ENCODE measurements at regions not wholly inside any gene's neighbourhood (a gene's known extent, or its start where the extent isn't known, plus 50 kb on each side); places are given as distances from the start of the nearest gene placed in this dataset.

GRCh38 chr3:83514130-83514914 lies 1444.5 kb upstream of the CADM2 start:
- DNase-seq = no peak

DNA sequence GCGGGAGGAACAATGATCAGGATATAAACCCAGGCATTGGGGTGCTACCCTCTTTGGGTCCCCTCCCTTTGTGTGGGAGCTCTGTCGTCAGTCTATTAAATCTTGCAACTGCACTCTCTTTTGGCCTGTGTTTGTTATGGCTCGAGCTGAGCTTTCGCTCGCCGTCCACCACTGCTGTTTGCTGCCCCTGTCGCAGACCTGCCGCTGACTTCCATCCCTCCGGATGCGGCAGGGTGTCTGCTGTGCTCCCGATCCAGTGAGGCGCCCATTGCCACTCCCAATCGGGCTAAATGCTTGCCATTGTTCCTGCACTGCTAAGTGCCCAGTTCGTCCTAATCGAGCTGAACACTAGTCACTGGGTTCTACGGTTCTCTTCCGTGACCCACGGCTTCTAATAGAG lies 1443.7 kb upstream of the CADM2 start:
- no peak for DNase-seq

GRCh38 chr3:83523470-83524073 lies 1435.2 kb upstream of the CADM2 start:
- peak; percentile 50 for DNase-seq

DNA sequence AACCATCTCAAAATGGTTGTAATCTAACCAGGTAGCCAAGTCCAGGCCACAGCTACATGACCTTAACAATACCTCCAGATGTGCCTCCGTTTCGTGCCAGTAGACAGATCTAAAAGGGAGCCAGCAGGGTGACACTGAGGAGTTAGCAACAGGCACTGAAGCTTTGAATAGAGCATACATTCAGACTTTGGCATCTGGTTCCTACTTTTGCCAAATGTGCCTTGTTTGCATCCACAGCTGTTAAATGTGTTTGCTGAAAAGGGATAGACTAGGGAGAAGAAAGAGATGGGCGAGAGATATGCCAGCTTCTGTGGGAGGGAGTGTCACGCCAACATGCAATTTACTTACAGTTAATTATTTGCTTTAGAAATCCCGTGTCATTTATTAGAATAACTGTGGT lies 1433.9 kb upstream of the CADM2 start:
- DNase-seq = no peak

DNA sequence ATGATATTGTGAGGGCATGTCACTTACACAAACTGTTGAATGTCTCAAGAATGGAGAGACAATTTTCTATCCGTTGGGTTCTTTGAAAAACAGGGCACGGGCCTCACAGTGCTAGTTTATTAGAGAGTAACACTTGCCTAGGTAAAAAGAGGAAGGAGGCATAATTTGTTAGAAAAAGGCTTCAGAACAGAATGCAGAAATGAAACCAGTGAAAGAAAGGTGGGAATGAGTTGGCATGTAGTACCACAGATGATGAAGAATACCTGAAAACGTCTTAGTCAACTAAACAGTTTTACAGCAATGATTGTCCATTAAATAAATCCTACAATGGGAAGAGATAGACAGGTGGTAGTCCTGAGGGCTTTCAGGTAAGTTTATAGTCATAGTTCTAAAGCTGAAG lies 1399.7 kb upstream of the CADM2 start:
- no peak for DNase-seq

- no peak for DNase-seq
These were observed 1390.9 kb upstream of the CADM2 start for GRCh38 chr3:83567935-83568334.

DNA sequence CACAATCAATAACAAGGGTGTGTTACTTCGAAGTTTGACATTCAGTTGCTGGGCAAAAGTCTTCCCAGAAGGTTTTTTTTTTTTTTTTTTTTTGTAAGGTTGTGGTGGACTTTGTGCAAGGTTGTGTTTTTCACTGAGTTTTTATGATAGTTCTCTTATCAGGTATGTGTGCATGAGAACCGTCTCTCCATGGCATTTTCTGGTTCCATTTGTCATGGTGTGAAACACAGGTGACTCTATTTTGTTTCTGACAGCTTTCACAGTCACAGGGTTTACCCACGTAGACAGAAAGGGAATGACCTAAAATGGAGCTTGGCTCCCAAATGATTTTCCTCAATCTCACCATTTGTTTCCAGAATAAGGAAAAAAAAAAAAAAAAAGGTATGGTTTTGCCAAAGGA lies 1377.2 kb upstream of the CADM2 start:
- no peak for DNase-seq

- DNase-seq = no peak
These were observed 1357.1 kb upstream of the CADM2 start for GRCh38 chr3:83601704-83602103.

- DNase-seq = no peak
These were observed 1336.3 kb upstream of the CADM2 start for GRCh38 chr3:83622526-83622925.

DNA sequence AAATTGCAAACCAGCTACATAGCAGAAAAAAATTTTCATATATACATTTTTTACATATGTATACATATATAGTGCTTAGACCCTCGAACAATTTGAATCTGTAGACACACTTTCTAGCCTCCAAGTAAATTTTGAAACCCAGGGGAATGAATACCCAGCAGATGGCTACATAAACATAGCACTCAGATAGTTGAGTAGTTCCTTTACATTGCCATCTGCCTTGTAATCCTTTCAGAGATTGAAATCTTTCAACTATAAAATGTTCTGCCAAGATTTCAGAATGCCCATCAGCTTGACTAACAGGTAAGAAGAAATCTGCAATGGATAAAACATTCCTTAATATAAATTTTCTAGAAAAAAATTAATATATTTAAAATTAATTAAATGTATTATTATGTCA lies 1333.5 kb upstream of the CADM2 start:
- DNase-seq = no peak

DNA sequence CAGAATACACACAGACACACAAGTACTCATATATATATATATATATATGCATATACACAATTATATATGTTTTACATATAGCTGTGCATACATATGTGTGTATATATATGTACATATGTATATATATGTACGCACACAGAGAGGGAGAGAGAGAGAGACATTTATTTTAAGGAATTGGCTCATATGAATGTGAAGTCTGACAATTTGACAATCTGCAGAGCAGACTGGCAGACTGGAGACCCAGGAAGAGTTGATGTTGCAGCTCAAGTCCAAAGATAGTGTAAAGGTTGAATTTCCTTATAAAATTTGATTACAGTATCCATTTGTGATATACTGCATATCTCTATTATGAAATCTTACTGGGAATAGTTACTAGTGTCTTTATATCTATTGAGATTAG lies 1330.3 kb upstream of the CADM2 start:
- DNase-seq = no peak

DNA sequence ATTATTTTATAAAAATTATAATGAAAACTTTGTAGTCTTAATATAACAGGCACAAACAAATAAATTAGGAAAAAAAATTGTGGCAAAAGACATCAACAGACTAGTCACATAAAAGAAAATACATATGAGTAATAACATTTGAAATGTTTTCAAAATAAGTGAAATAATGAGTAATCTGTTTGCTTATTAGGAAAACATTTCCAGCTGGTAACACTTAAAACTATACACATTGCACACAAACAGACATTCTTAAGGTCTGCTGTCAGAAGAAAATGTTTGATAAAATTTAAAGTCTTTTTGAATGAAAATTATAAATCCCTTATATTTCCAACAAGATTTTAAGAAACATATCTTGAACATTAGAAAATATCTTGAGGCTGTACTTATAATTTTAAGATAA lies 1326.3 kb upstream of the CADM2 start:
- no peak for DNase-seq

GRCh38 chr3:83633758-83634157 lies 1325.0 kb upstream of the CADM2 start:
- no peak for DNase-seq

- DNase-seq = no peak
These were observed 1309.1 kb upstream of the CADM2 start for GRCh38 chr3:83649692-83650091.

DNA sequence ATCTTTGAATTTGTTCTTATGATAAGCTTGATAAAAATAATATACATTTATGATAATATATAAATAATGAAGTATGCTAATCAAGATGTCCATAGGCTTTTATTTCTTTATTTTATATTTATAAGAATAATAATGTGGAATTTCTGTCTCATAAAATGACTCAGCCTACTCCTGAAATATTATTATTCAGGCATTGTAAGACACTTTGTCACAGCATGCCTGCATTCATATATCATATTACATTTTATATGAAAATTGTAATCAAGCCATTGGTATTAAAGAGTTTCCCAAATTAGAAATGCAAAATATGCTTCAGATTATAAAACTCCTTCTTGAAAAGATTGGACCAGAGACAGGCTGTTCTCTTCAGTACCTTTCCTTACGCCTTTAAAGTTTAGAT lies 1303.7 kb upstream of the CADM2 start:
- no peak for DNase-seq

DNA sequence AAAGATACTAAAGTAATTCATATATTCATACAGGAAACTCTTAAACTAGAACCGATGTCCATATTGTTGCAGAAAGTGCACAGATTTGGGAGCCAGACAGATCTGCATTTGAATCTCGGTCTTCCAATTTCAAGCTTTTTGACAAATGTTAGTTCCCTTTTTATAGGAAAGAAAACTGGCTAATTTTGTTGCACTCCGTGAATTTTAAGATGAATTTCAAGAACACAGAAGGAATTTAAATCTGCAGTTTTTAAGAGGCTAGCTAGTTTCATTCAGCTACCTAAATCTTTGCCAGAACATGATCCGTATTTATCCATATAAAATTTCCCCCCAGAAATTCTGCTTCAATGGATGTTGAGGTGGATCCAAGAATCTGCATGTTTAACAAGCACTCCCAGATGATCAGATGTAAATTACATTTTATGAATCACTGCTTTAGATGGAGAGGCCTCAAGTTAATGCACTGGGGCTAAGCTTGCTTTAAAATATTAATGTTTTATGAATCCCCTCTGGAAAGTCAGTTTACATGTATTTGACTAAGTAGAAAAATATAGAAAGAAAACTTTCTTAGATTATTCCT lies 1296.3 kb upstream of the CADM2 start:
- no peak for DNase-seq

- DNase-seq = no peak
These were observed 1288.4 kb upstream of the CADM2 start for GRCh38 chr3:83670416-83670815.

DNA sequence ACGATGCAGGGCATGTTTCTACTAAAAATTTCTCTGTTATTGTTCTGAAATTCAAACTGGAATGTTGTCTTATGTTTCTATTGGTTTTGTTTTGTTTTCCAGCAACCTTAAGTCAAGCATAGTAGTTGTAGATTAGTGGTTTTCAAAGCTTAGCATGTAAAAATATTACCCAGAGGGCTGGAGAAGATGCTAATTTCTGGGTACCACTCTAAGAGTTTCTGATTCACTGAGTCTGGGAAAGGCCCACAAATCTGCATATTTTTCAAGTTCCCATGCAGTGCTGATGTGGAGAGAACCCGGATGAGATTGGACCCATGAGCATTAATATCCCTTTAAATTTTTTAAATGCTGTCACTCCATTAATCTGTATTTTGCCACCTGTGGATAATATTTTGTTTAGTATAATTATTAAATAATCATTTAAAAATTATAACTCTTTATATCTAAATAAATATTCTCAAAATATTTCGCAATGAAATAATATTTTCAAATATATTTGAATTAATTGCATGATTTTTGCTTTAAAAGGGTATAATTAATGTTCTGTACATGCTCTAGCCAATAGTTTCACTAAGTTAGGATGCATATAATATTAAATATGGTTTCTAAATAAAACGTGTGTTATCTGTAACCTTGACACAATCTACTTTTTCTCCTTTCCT lies 1274.7 kb upstream of the CADM2 start:
- no peak for DNase-seq

DNA sequence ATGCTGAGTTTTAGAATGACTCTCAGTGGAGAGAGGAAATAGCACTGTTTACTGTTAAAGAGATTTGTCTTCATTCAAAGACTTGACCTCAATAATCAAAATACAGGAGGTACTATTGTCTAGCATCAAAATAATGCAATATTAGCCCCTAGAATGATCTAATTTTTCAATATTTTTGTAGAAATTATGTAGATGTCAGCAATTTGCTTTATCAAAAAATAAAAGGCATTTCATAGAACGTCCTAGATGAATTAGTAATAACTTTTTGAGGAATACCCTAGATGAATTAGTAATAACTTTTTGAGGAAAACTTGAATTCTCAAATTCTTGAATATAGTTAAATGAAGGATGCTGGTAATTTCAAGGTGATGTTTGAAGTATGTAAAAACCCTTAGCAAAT lies 1252.1 kb upstream of the CADM2 start:
- no peak for DNase-seq

GRCh38 chr3:83715307-83715706 lies 1243.5 kb upstream of the CADM2 start:
- no peak for DNase-seq

GRCh38 chr3:83729576-83729975 lies 1229.2 kb upstream of the CADM2 start:
- DNase-seq = no peak

DNA sequence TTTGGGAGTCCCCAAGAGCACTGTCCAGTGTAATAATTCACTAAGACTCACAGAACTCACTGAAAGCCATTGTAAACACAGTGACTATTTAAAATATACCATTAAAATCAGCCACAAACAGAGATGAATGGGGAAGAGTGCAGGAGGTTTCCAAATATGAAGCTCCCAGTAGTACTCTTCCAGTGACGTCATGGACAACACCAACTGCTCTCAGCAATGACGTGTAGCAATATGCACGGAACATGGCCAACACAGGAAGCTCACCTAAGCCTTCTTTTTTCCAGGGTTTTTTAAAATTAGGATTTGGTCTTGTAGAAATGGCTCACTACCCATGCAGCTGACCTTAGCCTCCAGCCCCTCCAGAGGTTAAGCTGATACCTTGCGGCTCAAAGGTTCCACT lies 1224.1 kb upstream of the CADM2 start:
- no peak for DNase-seq

DNA sequence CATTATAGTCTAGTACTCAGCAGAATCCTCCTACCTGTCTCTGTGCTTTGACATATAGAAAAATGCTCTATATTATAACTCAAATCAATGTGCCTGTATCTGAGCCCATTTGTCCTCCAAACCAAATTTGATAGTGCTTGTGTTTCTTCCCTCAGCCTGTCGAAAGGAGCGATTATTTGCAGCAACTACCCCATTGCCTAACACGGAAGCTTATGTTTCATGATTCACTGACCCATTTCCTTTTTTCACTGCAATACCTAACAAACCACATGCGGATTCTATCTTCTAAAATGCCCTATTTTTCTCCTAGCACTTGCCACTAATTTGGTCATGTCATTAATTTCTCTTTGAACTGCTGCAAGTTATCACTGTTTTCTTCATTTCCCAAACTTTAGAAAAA lies 1220.6 kb upstream of the CADM2 start:
- no peak for DNase-seq

- no peak for DNase-seq
These were observed 1218.3 kb upstream of the CADM2 start for GRCh38 chr3:83740504-83740903.

Data from midbrain (tissue), 1 donor.